Caco-2 (cell line): ENCODE measurements at regions not wholly inside any gene's neighbourhood (a gene's known extent, or its start where the extent isn't known, plus 50 kb on each side); places are given as distances from the start of the nearest gene placed in this dataset.

Experiments
- BruUV-seq: library from RNA; stranded (reverse); fragments of 400-500 nt; replicated peaks from 2 replicates; lab custom pipeline; 2021; lab: Mats Ljungman, UMichigan
- CTCF ChIA-PET: fragments of 300-600 bp; sonication (Branson Sonifier 250); formaldehyde crosslinking; loops from one replicate; lab custom pipeline; 2022; ENCODE audit warnings: antibody characterized with exemption; lab: Charles Lee
- POLR2A ChIA-PET: fragments of 300-600 bp; sonication (Branson Sonifier 250); formaldehyde crosslinking; loops from one replicate; lab custom pipeline; 2022; ENCODE audit warnings: antibody characterized with exemption; lab: Charles Lee
- DNase-seq, 2 experiments: peaks; one replicate each; pipeline versions ENCODE4 v3.0.0 to v3.0.0-alpha.2; 2020 to 2022
- H3K27me3 ChIP-seq: replicated peaks from 2 replicates; pipeline ENCODE4 v1.6.0; 2011; ENCODE audit warnings: low read length; ENCODE audit not compliant: control insufficient read depth, insufficient read depth
- H3K36me3 ChIP-seq: 2 replicates; pipeline ENCODE4 v1.5.1; 2011; ENCODE audit warnings: low read length; ENCODE audit not compliant: control insufficient read depth, insufficient read depth
- H3K4me1 ChIP-seq: fragments of 250-450 bp; sonication (Bioruptor Pico); 2 replicates; pipeline ENCODE4 v1.5.1; 2020; ENCODE audit warnings: mild to moderate bottlenecking
- H3K4me3 ChIP-seq: 2 replicates; pipeline ENCODE4 v1.5.1; 2011; ENCODE audit warnings: low read depth, mild to moderate bottlenecking, control low read depth, low read length
- H3K9me3 ChIP-seq: fragments of 250-450 bp; sonication (Bioruptor Pico); 2 replicates; pipeline ENCODE4 v1.5.1; 2020; ENCODE audit warnings: mild to moderate bottlenecking, moderate library complexity
- H3K27ac Mint-ChIP-seq: one replicate; pipeline ENCODE4 v1.8.0; 2022; ENCODE audit warnings: mixed read lengths; ENCODE audit not compliant: unreplicated experiment
- H3K27me3 Mint-ChIP-seq: one replicate; pipeline ENCODE4 v1.8.0; 2022; ENCODE audit warnings: mixed read lengths; ENCODE audit not compliant: insufficient read depth, unreplicated experiment
- H3K36me3 Mint-ChIP-seq: one replicate; pipeline ENCODE4 v1.8.0; 2022; ENCODE audit warnings: mild to moderate bottlenecking, mixed read lengths; ENCODE audit not compliant: insufficient read depth, unreplicated experiment
- H3K4me1 Mint-ChIP-seq: one replicate; pipeline ENCODE4 v1.8.0; 2022; ENCODE audit warnings: low read depth, mixed read lengths; ENCODE audit not compliant: unreplicated experiment
- H3K4me3 Mint-ChIP-seq: one replicate; pipeline ENCODE4 v1.8.0; 2022; ENCODE audit warnings: mild to moderate bottlenecking, moderate library complexity, mixed read lengths; ENCODE audit not compliant: unreplicated experiment
- H3K9me3 Mint-ChIP-seq: one replicate; pipeline ENCODE4 v1.8.0; 2022; ENCODE audit warnings: mixed read lengths; ENCODE audit not compliant: unreplicated experiment
- CTCF ChIP-seq, 2 experiments: fragments of 200-600 bp in 1 of 2; IDR thresholded peaks; 1 replicate in 1 of 2; 2 replicates in 1 of 2; pipeline versions ENCODE4 v1.5.1 to v1.8.0; 2011 to 2022; ENCODE audit warnings: antibody characterized with exemption in 1 of 2, control low read depth in 1 of 2, inconsistent platforms in 1 of 2, low read depth in 1 of 2, low read length in 1 of 2, mild to moderate bottlenecking in 1 of 2, moderate library complexity in 1 of 2; ENCODE audit not compliant: insufficient read depth in 1 of 2, severe bottlenecking in 1 of 2, unreplicated experiment in 1 of 2
- intact Hi-C: fragments of 100-400 bp; cut with micrococcal nuclease; formaldehyde crosslinking; loops from one replicate; pipeline ENCODE4 v1.10.0; 2022; ENCODE audit not compliant: unreplicated experiment

GRCh38 chr1:10915594-10915993 lies 96.9 kb upstream of the TARDBP start:
- Histone ChIP-seq H3K9me3 (no peaks in the 10 kb centered on the region), H3K27me3 (no peaks in the 10 kb centered on the region), H3K36me3 (no peaks in the 10 kb centered on the region), H3K4me1 (no peaks in the 10 kb centered on the region), H3K4me3 (no peak overlapping the region)
- POLR2A ChIA-PET = no interaction called here
- intact Hi-C loops = no loop called here
- no peaks in the 10 kb centered on the region for H3K27me3 Mint-ChIP-seq
- no TSS peak for BruUV-seq
- no peak overlapping the region for H3K4me3 Mint-ChIP-seq
- no peak overlapping the region for H3K27ac Mint-ChIP-seq
- no peaks in the 10 kb centered on the region for H3K9me3 Mint-ChIP-seq
- H3K4me1 Mint-ChIP-seq = no peaks in the 10 kb centered on the region
- CTCF ChIA-PET = no interaction called here
- TF ChIP-seq CTCF (IDR thresholded peaks at IDR 0.05; ENCODE audit: insufficient read depth in 1 of 2, low read depth in 1 of 2, low read length in 1 of 2, severe bottlenecking in 1 of 2, unreplicated experiment in 1 of 2) = no peak
- H3K36me3 Mint-ChIP-seq = no peaks in the 10 kb centered on the region
- no peak for DNase-seq

DNA sequence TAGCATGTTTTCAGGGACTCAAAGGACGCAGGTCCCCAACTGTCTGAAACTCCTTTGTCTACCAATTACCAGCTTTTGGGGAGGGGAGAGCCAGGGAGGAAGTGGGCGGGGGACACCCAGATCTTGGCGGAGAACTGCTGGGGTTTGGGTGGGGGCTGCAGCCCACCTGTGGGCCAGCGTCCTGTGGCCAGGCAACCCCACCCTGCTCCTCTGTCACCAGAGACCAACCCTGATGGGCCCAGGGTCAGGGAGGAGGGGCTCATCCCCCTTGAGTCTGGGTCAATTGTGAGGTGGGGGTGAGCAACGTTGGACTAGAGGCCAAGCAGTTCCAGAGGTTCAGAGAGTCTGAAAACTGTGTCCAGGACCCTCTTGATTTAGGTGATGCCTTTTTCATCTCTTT lies 96.1 kb upstream of the TARDBP start:
- TF ChIP-seq CTCF (IDR thresholded peaks at IDR 0.05; ENCODE audit: insufficient read depth in 1 of 2, low read depth in 1 of 2, low read length in 1 of 2, severe bottlenecking in 1 of 2, unreplicated experiment in 1 of 2) = no peak
- Histone ChIP-seq H3K9me3 (no peaks in the 10 kb centered on the region), H3K4me1 (no peaks in the 10 kb centered on the region), H3K4me3 (no peak overlapping the region), H3K27me3 (no peaks in the 10 kb centered on the region), H3K36me3 (no peaks in the 10 kb centered on the region)
- no peaks in the 10 kb centered on the region for H3K4me1 Mint-ChIP-seq
- no peaks in the 10 kb centered on the region for H3K9me3 Mint-ChIP-seq
- ChIA-PET POLR2A (no interaction called here), CTCF (no interaction called here)
- H3K4me3 Mint-ChIP-seq = no peak overlapping the region
- H3K27me3 Mint-ChIP-seq = no peaks in the 10 kb centered on the region
- BruUV-seq = no TSS peak
- intact Hi-C loops = no loop called here
- no peak for DNase-seq
- no peak overlapping the region for H3K27ac Mint-ChIP-seq
- no peaks in the 10 kb centered on the region for H3K36me3 Mint-ChIP-seq

DNA sequence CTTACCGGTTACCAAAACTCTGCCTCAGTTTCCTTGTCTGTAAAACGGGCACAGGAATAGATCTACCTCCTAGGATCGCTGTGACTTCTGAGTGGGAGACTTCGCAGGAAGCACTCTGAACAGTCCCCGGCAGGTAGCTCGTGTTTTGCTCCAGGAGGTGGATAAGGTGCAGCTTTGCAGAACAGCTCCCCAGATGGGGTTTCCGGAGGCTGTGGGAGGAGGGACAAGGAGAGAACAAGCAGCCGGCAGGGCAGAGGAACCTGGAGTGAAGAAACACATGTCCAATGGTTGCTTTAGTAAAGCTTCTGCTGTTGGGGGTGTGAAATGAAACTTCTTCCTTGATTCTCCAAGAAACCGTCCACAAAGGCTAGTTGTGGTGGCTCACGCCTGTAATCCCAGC lies 95.5 kb upstream of the TARDBP start:
- H3K4me3 Mint-ChIP-seq = no peak overlapping the region
- no peaks in the 10 kb centered on the region for H3K36me3 Mint-ChIP-seq
- no peaks in the 10 kb centered on the region for H3K36me3 ChIP-seq
- no peak overlapping the region for H3K4me3 ChIP-seq
- no peaks in the 10 kb centered on the region for H3K4me1 ChIP-seq
- intact Hi-C loops = no loop called here
- BruUV-seq = no TSS peak
- no peaks in the 10 kb centered on the region for H3K27me3 Mint-ChIP-seq
- no peaks in the 10 kb centered on the region for H3K9me3 ChIP-seq
- POLR2A ChIA-PET = no interaction called here
- no peak overlapping the region for H3K27ac Mint-ChIP-seq
- DNase-seq = no peak
- no peak for TF ChIP-seq CTCF (IDR thresholded peaks at IDR 0.05; ENCODE audit: insufficient read depth in 1 of 2, low read depth in 1 of 2, low read length in 1 of 2, severe bottlenecking in 1 of 2, unreplicated experiment in 1 of 2)
- H3K9me3 Mint-ChIP-seq = no peaks in the 10 kb centered on the region
- CTCF ChIA-PET = no interaction called here
- no peaks in the 10 kb centered on the region for H3K4me1 Mint-ChIP-seq
- H3K27me3 ChIP-seq = no peaks in the 10 kb centered on the region
